ENCODE measurements at regions not wholly inside any gene's neighbourhood (a gene's known extent, or its start where the extent isn't known, plus 50 kb on each side); places are given as distances from the start of the nearest gene placed in this dataset.

DNA sequence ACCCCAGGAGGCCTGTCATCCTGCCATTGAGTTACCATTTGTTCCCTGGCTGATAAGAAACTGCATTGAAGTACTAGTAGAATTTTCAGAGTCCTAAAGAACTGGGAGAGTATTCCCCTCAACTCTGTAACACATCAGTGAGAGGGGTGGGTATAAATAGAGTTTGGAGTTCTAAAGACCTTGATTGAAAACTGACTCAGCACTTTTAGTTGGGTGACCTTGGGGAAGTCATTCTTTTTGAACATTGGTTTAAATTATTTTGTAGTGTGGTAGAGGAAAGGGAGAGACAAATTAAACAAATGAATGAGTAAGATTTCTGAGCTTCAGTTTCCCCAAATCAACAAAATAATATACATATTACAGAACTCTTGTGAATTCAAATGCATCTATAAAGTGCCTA, 344.5 kb upstream of the THBS1 start:
- Histone ChIP-seq H2AFZ (ENCODE audit: low read depth, low read length) (no peak overlapping the region), H3K4me2 (ENCODE audit: low read length) (no peak overlapping the region), H3F3A (ENCODE audit: insufficient read depth, low read length, poor library complexity, severe bottlenecking) (no peaks in the 10 kb centered on the region), H4K20me1 (ENCODE audit: insufficient read depth) (no peaks in the 10 kb centered on the region), H3K27me3 (ENCODE audit: insufficient read depth, low read depth, low read length) (no peaks in the 10 kb centered on the region), H3K9me2 (ENCODE audit: insufficient read depth, low read length) (no peaks in the 10 kb centered on the region), H3K9me3 (ENCODE audit: low read length) (no peaks in the 10 kb centered on the region), H3K27ac (ENCODE audit: low read length) (no peak overlapping the region), H3K36me3 (ENCODE audit: insufficient read depth, low read length) (no peaks in the 10 kb centered on the region), H3K79me2 (replicated peaks; ENCODE audit: insufficient read depth, low read length) (no peaks in the 10 kb centered on the region), H3K9ac (ENCODE audit: low read length) (no peak overlapping the region), H3K4me3 (ENCODE audit: low read length) (no peak overlapping the region)
- TF ChIP-seq, protein P1, sequence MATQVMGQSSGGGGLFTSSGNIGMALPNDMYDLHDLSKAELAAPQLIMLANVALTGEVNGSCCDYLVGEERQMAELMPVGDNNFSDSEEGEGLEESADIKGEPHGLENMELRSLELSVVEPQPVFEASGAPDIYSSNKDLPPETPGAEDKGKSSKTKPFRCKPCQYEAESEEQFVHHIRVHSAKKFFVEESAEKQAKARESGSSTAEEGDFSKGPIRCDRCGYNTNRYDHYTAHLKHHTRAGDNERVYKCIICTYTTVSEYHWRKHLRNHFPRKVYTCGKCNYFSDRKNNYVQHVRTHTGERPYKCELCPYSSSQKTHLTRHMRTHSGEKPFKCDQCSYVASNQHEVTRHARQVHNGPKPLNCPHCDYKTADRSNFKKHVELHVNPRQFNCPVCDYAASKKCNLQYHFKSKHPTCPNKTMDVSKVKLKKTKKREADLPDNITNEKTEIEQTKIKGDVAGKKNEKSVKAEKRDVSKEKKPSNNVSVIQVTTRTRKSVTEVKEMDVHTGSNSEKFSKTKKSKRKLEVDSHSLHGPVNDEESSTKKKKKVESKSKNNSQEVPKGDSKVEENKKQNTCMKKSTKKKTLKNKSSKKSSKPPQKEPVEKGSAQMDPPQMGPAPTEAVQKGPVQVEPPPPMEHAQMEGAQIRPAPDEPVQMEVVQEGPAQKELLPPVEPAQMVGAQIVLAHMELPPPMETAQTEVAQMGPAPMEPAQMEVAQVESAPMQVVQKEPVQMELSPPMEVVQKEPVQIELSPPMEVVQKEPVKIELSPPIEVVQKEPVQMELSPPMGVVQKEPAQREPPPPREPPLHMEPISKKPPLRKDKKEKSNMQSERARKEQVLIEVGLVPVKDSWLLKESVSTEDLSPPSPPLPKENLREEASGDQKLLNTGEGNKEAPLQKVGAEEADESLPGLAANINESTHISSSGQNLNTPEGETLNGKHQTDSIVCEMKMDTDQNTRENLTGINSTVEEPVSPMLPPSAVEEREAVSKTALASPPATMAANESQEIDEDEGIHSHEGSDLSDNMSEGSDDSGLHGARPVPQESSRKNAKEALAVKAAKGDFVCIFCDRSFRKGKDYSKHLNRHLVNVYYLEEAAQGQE (IDR thresholded peaks at IDR 0.05; ENCODE audit: borderline replicate concordance): no peak
- TF ChIP-seq POLR2AphosphoS5 (IDR thresholded peaks at IDR 0.05): no peak
- TF ChIP-seq RAD21 (conservative IDR thresholded peaks at IDR 0.05): no peak
- TF ChIP-seq MXI1 (conservative IDR thresholded peaks at IDR 0.05; ENCODE audit: poor library complexity, severe bottlenecking): no peak
- no peak for TF ChIP-seq EZH2 (IDR thresholded peaks at IDR 0.05; ENCODE audit: borderline replicate concordance, insufficient read depth, low read length, poor library complexity, severe bottlenecking)
- TF ChIP-seq EP300 (conservative IDR thresholded peaks at IDR 0.05; ENCODE audit: poor library complexity, severe bottlenecking): no peak
- TF ChIP-seq, protein P2, sequence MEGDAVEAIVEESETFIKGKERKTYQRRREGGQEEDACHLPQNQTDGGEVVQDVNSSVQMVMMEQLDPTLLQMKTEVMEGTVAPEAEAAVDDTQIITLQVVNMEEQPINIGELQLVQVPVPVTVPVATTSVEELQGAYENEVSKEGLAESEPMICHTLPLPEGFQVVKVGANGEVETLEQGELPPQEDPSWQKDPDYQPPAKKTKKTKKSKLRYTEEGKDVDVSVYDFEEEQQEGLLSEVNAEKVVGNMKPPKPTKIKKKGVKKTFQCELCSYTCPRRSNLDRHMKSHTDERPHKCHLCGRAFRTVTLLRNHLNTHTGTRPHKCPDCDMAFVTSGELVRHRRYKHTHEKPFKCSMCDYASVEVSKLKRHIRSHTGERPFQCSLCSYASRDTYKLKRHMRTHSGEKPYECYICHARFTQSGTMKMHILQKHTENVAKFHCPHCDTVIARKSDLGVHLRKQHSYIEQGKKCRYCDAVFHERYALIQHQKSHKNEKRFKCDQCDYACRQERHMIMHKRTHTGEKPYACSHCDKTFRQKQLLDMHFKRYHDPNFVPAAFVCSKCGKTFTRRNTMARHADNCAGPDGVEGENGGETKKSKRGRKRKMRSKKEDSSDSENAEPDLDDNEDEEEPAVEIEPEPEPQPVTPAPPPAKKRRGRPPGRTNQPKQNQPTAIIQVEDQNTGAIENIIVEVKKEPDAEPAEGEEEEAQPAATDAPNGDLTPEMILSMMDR (IDR thresholded peaks at IDR 0.05; ENCODE audit: poor library complexity, severe bottlenecking): no peak
- no peak for TF ChIP-seq SMC3 (conservative IDR thresholded peaks at IDR 0.05; ENCODE audit: poor library complexity)

DNA sequence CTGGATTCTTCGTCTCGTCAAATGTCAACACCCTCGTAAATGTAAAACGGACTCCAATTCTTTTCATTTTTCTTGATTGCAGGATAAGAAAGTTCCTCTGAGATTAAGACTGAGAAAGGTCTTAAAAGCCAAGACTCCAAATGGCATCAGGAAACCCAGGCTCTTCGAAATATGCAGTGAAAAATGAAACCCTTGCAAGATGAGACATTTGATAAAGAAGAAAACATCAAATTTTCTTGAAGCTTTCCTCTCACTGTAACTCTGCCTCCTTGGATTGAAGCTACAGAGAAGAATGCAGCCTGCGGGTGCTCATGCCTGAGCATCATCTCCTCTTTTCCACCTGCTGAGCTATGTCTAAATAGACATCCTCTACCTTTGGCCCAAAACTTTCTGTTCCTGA, 342.4 kb upstream of the THBS1 start:
- Histone ChIP-seq H3K9me2 (ENCODE audit: insufficient read depth, low read length) (no peaks in the 10 kb centered on the region), H3K79me2 (replicated peaks; ENCODE audit: insufficient read depth, low read length) (no peaks in the 10 kb centered on the region), H3K4me2 (ENCODE audit: low read length) (no peak overlapping the region), H3K36me3 (ENCODE audit: insufficient read depth, low read length) (no peaks in the 10 kb centered on the region), H3F3A (ENCODE audit: insufficient read depth, low read length, poor library complexity, severe bottlenecking) (no peaks in the 10 kb centered on the region), H3K9me3 (ENCODE audit: low read length) (no peaks in the 10 kb centered on the region), H2AFZ (ENCODE audit: low read depth, low read length) (no peak overlapping the region), H3K27me3 (ENCODE audit: insufficient read depth, low read depth, low read length) (no peaks in the 10 kb centered on the region), H3K4me3 (ENCODE audit: low read length) (no peak overlapping the region), H3K9ac (ENCODE audit: low read length) (no peak overlapping the region), H3K27ac (ENCODE audit: low read length) (no peak overlapping the region), H4K20me1 (ENCODE audit: insufficient read depth) (no peaks in the 10 kb centered on the region)
- TF ChIP-seq POLR2AphosphoS5 (IDR thresholded peaks at IDR 0.05) (no peak), RAD21 (conservative IDR thresholded peaks at IDR 0.05) (no peak), EZH2 (IDR thresholded peaks at IDR 0.05; ENCODE audit: borderline replicate concordance, insufficient read depth, low read length, poor library complexity, severe bottlenecking) (no peak), EP300 (conservative IDR thresholded peaks at IDR 0.05; ENCODE audit: poor library complexity, severe bottlenecking) (no peak), MXI1 (conservative IDR thresholded peaks at IDR 0.05; ENCODE audit: poor library complexity, severe bottlenecking) (no peak), SMC3 (conservative IDR thresholded peaks at IDR 0.05; ENCODE audit: poor library complexity) (no peak), TAF1 (IDR thresholded peaks at IDR 0.05; ENCODE audit: low read depth) (no peak)
- TF ChIP-seq, protein P2 (IDR thresholded peaks at IDR 0.05; ENCODE audit: poor library complexity, severe bottlenecking): no peak
- TF ChIP-seq, protein P1 (IDR thresholded peaks at IDR 0.05; ENCODE audit: borderline replicate concordance): no peak
